ENCODE measurements at regions not wholly inside any gene's neighbourhood (a gene's known extent, or its start where the extent isn't known, plus 50 kb on each side); places are given as distances from the start of the nearest gene placed in this dataset.

DNA sequence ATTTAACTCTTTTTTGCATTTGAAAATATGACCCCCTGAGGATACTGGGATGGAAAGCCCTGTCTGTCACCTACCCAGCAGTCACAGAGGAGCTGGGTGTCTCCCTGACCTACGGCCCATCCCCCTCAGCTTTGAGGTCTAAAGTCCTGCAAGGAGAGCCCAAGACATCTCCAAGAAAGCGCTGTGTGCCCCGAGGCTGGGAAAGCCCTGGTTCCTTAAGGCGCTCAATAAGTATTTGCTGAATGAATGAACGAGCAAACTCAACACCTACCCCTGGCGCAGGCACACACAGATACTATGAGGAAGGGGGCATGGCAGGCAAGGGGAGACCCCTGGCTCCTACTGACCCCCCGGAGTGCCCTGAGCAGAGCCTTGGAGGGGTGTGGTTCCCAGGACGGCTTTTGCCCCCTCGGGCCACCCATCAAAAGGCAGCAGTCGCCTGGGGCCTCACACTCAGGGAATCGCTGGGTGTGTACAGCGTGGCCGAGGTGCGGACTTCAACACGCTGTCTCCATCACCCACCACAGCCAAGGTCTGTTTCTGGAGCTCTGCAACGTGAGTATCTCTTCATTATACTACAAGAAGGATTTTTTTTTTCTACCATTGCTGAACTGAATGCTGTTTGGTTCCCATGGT, 211.6 kb downstream of the ERCC6L2 start:
- TF ChIP-seq CEBPB (IDR thresholded peaks at IDR 0.05) (no peak), TAF1 (IDR thresholded peaks at IDR 0.05; ENCODE audit: low read depth) (no peak)

All from Ishikawa (cell line).